ENCODE measurements at regions not wholly inside any gene's neighbourhood (a gene's known extent, or its start where the extent isn't known, plus 50 kb on each side); places are given as distances from the start of the nearest gene placed in this dataset.

- TF ChIP-seq NRF1 (IDR thresholded peaks at IDR 0.05; ENCODE audit: low read depth, low read length): no peak
- TF ChIP-seq CTCF (IDR thresholded peaks at IDR 0.05; ENCODE audit: control extremely low read depth in 1 of 3, insufficient read depth in 1 of 3, low read depth in 1 of 3, low read length in 3 of 3): no peak
- no peak for TF ChIP-seq GABPA (IDR thresholded peaks at IDR 0.05; ENCODE audit: borderline replicate concordance, insufficient read depth, low read length)
- no peak for TF ChIP-seq POLR2AphosphoS5 (IDR thresholded peaks at IDR 0.05; ENCODE audit: low read depth, low read length)
- no peak for TF ChIP-seq MAFK (IDR thresholded peaks at IDR 0.05; ENCODE audit: low read depth, low read length)
- TF ChIP-seq KDM5A (IDR thresholded peaks at IDR 0.05; ENCODE audit: low read length): no peak
- TF ChIP-seq POLR2A (IDR thresholded peaks at IDR 0.05; ENCODE audit: control extremely low read depth in 1 of 2, low read depth in 2 of 2, low read length in 2 of 2): no peak
- TF ChIP-seq SUZ12 (IDR thresholded peaks at IDR 0.05; ENCODE audit: low read length): no peak
- TF ChIP-seq SRF (IDR thresholded peaks at IDR 0.05; ENCODE audit: low read depth, low read length): no peak
- TF ChIP-seq RAD21 (IDR thresholded peaks at IDR 0.05 in 1 of 2, conservative IDR thresholded peaks at IDR 0.05 in 1 of 2; ENCODE audit: low read depth in 2 of 2, low read length in 2 of 2): no peak
- TF ChIP-seq ZNF274 (IDR thresholded peaks at IDR 0.05; ENCODE audit: borderline replicate concordance, extremely low read depth, low read length): no peak
- no peak for TF ChIP-seq SP4 (IDR thresholded peaks at IDR 0.05; ENCODE audit: low read length)
- no peak for TF ChIP-seq CHD1 (IDR thresholded peaks at IDR 0.05; ENCODE audit: low read depth, low read length)
- no peak for TF ChIP-seq SIN3A (conservative IDR thresholded peaks at IDR 0.05 in 1 of 2, IDR thresholded peaks at IDR 0.05 in 1 of 2; ENCODE audit: low read depth in 1 of 2, low read length in 2 of 2)
Measured at GRCh38 chr18:34350778-34351177, 126.1 kb upstream of the NOL4 start.
